Fibroblast of pulmonary artery (primary cell): ENCODE measurements at regions not wholly inside any gene's neighbourhood (a gene's known extent, or its start where the extent isn't known, plus 50 kb on each side); places are given as distances from the start of the nearest gene placed in this dataset.
"Not testable (repeated sequence)": the region's sequence is repeated elsewhere in the genome, so short reads cannot be mapped to it uniquely, and the experiment has no call there.

ENCODE experiments used
- DNase-seq: peaks from one replicate; pipeline ENCODE4 v3.0.0-alpha.2; 2010; ENCODE audit warnings: low read depth
- H3K4me3 ChIP-seq: replicated peaks from 2 replicates; pipeline ENCODE4 v1.5.1; 2011; ENCODE audit warnings: low read depth, mild to moderate bottlenecking, control low read depth, low read length, moderate library complexity
- TF ChIP-seq, protein P1 (sequence below): IDR thresholded peaks from 2 replicates; pipeline ENCODE4 v1.5.1; 2011; ENCODE audit warnings: mild to moderate bottlenecking, control low read depth, low read length, inconsistent platforms; ENCODE audit errors: missing control alignments

DNA sequence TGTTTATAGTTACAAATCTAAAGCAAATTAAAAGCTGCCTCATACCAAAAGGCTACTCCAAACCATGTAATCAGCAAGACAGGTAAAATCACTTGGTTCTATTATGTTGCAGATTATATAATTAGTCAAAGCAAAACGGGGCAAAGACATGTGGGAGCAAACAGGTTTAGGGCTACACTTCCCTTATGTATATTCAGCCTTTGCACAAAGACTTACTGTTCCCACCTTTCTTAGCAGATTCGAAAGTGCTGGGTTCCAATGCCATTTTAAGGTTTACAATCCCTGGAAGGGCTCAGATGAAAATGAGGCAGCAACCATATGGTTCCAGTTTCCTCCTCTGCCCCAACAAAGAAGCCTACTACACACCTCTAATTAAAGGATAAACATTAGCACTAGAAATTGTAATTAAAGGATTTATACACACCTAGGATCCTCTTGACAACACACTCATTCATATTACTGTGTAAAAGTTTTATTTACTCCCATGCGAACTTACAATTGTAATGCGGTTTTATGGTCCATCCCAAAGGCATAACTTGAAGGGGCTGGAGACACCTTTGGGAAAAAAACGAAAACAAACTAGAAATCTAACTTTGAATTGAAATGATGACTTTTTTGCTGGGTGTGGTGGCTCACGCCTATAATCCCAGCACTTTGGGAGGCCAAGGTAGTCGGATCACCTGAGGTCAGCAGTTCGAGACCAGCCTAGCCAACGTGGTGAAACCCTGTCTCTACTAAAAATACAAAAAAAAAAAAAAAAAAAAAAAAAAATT, 117.3 kb upstream of the PKN2 start:
- TF ChIP-seq, protein P1, sequence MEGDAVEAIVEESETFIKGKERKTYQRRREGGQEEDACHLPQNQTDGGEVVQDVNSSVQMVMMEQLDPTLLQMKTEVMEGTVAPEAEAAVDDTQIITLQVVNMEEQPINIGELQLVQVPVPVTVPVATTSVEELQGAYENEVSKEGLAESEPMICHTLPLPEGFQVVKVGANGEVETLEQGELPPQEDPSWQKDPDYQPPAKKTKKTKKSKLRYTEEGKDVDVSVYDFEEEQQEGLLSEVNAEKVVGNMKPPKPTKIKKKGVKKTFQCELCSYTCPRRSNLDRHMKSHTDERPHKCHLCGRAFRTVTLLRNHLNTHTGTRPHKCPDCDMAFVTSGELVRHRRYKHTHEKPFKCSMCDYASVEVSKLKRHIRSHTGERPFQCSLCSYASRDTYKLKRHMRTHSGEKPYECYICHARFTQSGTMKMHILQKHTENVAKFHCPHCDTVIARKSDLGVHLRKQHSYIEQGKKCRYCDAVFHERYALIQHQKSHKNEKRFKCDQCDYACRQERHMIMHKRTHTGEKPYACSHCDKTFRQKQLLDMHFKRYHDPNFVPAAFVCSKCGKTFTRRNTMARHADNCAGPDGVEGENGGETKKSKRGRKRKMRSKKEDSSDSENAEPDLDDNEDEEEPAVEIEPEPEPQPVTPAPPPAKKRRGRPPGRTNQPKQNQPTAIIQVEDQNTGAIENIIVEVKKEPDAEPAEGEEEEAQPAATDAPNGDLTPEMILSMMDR, result no peak
- no peak for DNase-seq
- H3K4me3 ChIP-seq, result no peak overlapping the region

DNA sequence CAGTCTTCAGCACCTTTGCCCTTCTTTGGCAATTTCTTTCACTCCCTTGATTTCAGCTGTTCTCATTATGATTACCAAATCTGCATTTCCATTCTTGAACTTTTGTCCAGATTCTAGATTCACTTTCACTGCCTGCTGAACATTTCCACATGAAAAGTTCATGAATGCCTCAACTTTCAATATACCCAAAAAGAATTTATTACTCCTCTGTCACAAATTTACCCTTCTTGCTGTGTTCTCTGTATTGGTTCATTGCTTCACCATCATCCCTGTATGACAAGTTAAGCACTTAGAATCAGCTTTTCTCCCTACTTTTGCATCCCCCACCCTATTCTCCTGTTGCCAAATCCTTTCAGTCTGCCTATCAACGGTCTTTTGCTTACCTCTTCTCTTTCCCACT, 112.6 kb upstream of the PKN2 start:
- no peak overlapping the region for H3K4me3 ChIP-seq

DNA sequence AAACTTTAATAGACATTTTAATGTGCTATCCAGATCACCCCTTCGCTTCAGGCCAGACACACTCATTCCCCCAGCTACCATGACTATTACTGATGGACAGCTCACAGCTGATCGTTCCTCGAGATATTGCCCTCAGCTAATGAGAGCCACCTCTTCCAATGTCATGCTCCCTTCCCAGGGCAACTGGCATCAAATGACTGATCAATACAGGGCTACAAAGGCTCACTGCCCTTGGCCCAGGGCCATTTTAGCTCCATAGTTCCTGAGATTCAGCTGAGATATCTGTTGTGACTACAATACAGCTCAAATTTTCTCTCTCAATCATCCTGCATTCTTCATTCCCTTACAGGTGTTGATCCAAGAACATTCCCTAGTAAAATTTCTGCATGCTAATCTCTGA, 104.5 kb upstream of the PKN2 start:
- TF ChIP-seq, protein P1, result no peak
- H3K4me3 ChIP-seq, result no peak overlapping the region
- no peak for DNase-seq

More for the DNA sequence above, 112.6 kb upstream of the PKN2 start:
- TF ChIP-seq, protein P1, result no peak
- no peak for DNase-seq

DNA sequence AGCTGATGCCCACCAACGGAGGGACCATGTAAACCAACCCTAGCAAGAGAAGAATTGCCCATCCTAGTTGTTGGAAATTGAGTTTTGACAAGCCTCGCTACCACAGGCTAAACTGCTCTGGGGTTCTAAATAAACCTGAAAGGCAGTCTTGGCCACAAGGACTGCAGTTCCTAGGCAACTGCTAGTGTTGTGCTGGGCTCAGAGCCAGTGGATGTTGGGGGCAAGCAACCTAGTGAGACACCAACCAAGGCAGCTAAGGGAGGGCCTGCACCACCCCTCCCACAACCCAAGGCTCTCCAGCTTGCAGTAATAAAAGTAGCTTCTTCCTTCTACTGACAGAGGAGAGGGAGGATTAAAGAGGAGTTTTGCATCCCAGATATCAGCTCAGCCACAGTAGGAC, 102.4 kb upstream of the PKN2 start:
- TF ChIP-seq, protein P1, result no peak
- no peak for DNase-seq

DNA sequence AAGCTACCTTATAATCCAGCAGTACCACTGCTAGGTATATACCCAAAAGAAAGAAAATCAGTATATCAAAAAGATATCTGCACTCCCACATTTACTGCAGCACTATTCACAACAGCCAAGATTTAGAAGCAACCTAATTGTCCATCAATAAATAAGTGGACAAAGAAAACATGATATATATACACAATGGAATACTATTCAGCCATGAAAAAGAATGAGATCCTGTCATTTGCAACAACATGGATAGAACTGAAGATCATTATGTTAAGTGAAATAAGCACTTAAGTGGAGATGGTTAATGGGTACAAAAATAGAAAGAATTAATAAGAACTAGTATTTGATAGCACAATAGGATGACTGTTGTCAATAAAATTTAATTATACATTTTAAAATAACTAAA, 90.7 kb upstream of the PKN2 start:
- TF ChIP-seq, protein P1, result no peak
- no peak for DNase-seq
- no peak overlapping the region for H3K4me3 ChIP-seq

More for the DNA sequence above, 102.4 kb upstream of the PKN2 start:
- H3K4me3 ChIP-seq, result no peak overlapping the region

DNA sequence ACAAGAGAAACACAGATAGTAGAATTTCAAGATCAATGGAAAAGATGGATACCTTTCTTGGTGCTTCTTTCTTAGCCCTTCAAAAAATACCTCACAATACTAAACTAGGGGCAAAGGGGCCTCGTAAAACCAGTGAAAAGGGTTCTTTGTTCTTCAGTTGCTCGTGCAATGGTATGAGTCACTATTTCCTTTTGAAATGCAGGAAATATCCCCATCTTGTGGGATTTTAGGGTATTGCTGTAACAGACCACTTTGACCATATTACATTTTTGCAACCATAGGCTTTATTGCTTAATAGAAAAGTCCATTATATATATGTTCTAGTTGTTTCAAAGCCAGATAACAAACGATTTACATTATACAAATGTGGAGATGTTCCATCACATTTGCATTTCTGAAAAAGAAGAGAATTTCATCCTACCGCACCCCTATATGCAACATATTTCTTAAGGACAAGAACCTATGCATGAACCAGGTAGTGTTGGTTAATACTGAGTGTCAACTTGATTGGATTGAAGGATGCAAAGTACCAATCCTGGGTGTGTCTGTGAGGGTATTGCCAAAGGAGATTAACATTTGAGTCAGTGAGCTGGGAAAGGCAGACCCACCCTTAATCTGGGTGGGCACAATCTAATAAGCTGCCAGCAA, 88.6 kb upstream of the PKN2 start:
- peak; percentile 73 for DNase-seq
- H3K4me3 ChIP-seq, result no peak overlapping the region
- TF ChIP-seq, protein P1, result peak; percentile 62

DNA sequence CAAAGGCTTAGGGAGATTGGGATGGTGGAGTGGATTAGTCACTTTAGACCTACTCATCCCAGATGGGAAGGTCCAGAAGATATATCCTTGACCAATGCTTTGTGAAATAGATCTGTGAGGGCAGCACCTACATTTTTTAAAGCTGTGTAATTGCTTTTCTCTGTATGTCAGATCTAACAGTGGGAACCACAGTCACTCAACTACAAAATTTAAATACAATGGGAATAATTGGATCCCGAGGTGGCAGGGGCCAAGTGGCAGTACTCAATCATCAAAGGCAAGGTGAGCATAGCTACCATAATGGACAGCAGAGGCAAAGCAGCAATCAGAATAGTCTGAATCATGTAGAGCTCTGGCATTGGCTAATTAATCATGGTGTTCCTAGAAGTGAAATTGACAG, 86.1 kb upstream of the PKN2 start:
- not testable (repeated sequence) for DNase-seq, H3K4me3 ChIP-seq
